ENCODE measurements at regions not wholly inside any gene's neighbourhood (a gene's known extent, or its start where the extent isn't known, plus 50 kb on each side); places are given as distances from the start of the nearest gene placed in this dataset.

DNA sequence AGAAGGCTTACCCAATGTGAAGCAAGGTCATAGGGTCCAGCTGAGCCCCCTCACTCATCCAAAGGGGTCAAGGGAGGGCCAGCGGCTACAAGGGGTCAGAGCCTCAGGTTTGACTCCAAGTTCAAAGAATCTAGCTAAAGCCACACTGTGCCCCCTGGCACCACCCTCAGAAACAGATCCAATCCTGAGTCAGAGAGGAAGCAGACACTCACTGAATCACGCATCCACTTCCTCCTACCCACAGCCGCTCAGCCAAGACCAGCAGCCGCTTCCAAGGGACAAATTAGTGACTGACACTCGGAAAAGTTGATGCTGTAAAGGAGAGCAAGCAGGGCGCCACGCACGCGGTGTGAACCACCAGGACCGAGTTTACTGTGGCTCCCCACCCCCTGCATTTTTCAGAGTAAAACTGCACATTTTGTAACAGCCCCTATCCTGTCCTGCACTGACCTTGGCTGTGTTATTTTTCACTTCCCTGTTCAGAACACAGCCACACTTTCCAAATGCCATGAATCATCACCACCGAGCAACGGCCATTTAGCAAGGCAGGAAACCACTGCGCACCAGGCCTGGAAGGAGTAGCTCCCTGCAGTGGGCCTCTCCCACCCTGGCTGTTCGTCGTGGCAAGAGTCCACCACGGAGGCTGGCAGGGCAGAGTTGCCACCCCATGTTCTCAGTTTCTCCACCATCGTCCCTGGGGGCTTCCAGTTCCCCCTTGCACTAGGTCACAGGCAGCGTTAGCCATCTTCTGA is 147.8 kb downstream of the TOMM20 start:
- no peak overlapping the region for H3K4me3 ChIP-seq (ENCODE audit: control insufficient read depth, low read depth, low read length)
- DNase-seq (ENCODE audit: low read depth), result peak; percentile 98
- TF ChIP-seq, protein P1, sequence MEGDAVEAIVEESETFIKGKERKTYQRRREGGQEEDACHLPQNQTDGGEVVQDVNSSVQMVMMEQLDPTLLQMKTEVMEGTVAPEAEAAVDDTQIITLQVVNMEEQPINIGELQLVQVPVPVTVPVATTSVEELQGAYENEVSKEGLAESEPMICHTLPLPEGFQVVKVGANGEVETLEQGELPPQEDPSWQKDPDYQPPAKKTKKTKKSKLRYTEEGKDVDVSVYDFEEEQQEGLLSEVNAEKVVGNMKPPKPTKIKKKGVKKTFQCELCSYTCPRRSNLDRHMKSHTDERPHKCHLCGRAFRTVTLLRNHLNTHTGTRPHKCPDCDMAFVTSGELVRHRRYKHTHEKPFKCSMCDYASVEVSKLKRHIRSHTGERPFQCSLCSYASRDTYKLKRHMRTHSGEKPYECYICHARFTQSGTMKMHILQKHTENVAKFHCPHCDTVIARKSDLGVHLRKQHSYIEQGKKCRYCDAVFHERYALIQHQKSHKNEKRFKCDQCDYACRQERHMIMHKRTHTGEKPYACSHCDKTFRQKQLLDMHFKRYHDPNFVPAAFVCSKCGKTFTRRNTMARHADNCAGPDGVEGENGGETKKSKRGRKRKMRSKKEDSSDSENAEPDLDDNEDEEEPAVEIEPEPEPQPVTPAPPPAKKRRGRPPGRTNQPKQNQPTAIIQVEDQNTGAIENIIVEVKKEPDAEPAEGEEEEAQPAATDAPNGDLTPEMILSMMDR (conservative IDR thresholded peaks at IDR 0.05; ENCODE audit: control insufficient read depth, insufficient read depth, low read depth, low read length), result no peak

GRCh38 chr1:234980291-234980644 is 148.4 kb downstream of the TOMM20 start:
- no peak for DNase-seq (ENCODE audit: low read depth)

GRCh38 chr1:234979296-234980279 is 149.0 kb downstream of the TOMM20 start:
- no peak overlapping the region for H3K4me3 ChIP-seq (ENCODE audit: control insufficient read depth, low read depth, low read length)
- DNase-seq (ENCODE audit: low read depth), result no peak
- TF ChIP-seq, protein P1 (conservative IDR thresholded peaks at IDR 0.05; ENCODE audit: control insufficient read depth, insufficient read depth, low read depth, low read length), result no peak

More at GRCh38 chr1:234980291-234980644, 148.4 kb downstream of the TOMM20 start:
- TF ChIP-seq, protein P1 (conservative IDR thresholded peaks at IDR 0.05; ENCODE audit: control insufficient read depth, insufficient read depth, low read depth, low read length), result peak; percentile 1
- H3K4me3 ChIP-seq (ENCODE audit: control insufficient read depth, low read depth, low read length), result no peak overlapping the region

GRCh38 chr1:234978397-234979295 is 150.0 kb downstream of the TOMM20 start:
- H3K4me3 ChIP-seq (ENCODE audit: control insufficient read depth, low read depth, low read length), result no peak overlapping the region
- peak; percentile 96 for DNase-seq (ENCODE audit: low read depth)
- TF ChIP-seq, protein P1 (conservative IDR thresholded peaks at IDR 0.05; ENCODE audit: control insufficient read depth, insufficient read depth, low read depth, low read length), result peak; percentile 17

GRCh38 chr1:234977875-234978396 is 150.7 kb downstream of the TOMM20 start:
- DNase-seq (ENCODE audit: low read depth), result no peak
- TF ChIP-seq, protein P1 (conservative IDR thresholded peaks at IDR 0.05; ENCODE audit: control insufficient read depth, insufficient read depth, low read depth, low read length), result no peak
- H3K4me3 ChIP-seq (ENCODE audit: control insufficient read depth, low read depth, low read length), result no peak overlapping the region

Data from fibroblast of mammary gland (primary cell).